Vagina (tissue), 2 donors: ENCODE measurements at regions not wholly inside any gene's neighbourhood (a gene's known extent, or its start where the extent isn't known, plus 50 kb on each side); places are given as distances from the start of the nearest gene placed in this dataset.

Source experiments
- CTCF ChIP-seq, 3 experiments: fragments of 450-650 bp in 2 of 3; fragments of 200-600 bp in 1 of 3; sonication (generic) in 1 of 3; IDR thresholded peaks; one replicate each; pipeline ENCODE4 v1.5.1; 2017 to 2019; ENCODE audit warnings: antibody characterized with exemption in 3 of 3, mild to moderate bottlenecking in 2 of 3, moderate library complexity in 2 of 3
- POLR2A ChIP-seq, 2 donors: fragments of 450-650 bp; IDR thresholded peaks; one replicate each; pipeline ENCODE4 v1.6.1; 2017; ENCODE audit warnings: antibody characterized with exemption in 2 of 2, mild to moderate bottlenecking in 2 of 2, moderate library complexity in 2 of 2

DNA sequence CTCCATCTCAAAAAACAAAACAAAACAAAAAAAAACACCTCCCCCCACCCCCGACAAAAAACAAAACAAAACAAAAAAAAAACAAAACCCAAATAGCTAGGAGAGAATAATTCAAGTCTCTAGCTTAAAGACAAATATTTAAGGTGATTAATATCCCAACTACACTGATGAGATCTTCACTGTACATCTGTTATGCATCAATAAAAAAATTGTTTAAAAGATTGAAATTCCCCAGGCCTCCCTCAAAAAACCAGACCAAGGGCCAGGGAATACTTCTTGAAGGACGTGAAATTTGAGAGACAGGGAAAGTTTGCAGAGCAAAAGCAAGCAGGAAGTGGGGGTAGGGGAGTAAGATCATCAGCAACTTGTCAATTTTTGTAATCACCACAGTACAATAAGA lies 232.6 kb downstream of the REEP3 start:
- no peak for TF ChIP-seq CTCF (IDR thresholded peaks at IDR 0.05)
- TF ChIP-seq POLR2A (IDR thresholded peaks at IDR 0.05), result no peak
